Fibroblast of the aortic adventitia (primary cell): ENCODE measurements at regions not wholly inside any gene's neighbourhood (a gene's known extent, or its start where the extent isn't known, plus 50 kb on each side); places are given as distances from the start of the nearest gene placed in this dataset.

ENCODE experiments used
- DNase-seq: peaks from one replicate; pipeline ENCODE4 v3.0.0-alpha.2; 2010; ENCODE audit warnings: low read depth
- H3K4me3 ChIP-seq: 2 replicates; pipeline ENCODE4 v1.5.1; 2011; ENCODE audit warnings: low read depth, mild to moderate bottlenecking, control low read depth, low read length, moderate library complexity
- CTCF ChIP-seq: IDR thresholded peaks from 2 replicates; pipeline ENCODE4 v1.5.1; 2011; ENCODE audit warnings: mild to moderate bottlenecking, low read length, control low read depth, inconsistent platforms; ENCODE audit not compliant: insufficient read depth

DNA sequence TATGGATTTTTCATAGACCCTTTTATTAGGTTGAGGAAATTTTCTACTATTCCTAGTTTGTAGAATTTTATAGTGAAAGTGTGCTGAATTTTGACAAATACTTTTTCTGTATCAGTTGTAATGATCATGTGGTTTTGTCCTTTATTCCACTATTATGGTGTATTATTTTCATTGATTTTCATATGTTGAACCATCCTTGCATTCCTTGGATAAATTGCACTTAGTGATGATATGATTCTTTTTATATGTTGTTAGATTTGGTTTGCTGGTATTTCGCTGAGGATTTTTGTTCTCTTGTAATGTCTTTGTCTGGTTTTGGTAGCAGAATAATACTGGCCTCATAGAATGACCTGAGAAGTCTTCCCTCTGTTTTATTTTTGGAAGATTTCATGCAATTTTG, 140.6 kb upstream of the CDK6 start:
- H3K4me3 ChIP-seq = no peak overlapping the region
- no peak for TF ChIP-seq CTCF
- DNase-seq = no peak

DNA sequence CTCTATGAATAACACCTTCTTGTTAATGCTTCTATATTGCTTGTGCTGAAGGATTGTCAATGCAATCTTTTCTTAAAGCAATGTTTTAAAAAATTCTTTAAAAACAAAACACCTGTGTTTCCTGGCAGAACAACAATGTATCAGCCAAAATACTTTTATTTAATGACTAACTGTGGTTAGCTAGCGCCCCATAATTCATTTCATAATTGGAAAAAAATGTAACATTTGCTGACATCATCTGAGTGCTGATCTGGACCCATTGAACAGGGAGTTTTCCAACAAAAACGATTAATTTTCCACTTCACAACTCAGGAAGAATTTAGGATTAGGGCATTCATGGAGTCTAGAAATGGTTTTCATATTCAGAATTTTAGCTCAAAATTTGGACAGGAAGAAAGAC, 137.6 kb upstream of the CDK6 start:
- TF ChIP-seq CTCF = no peak
- peak; percentile 33 for DNase-seq
- H3K4me3 ChIP-seq = no peak overlapping the region

- TF ChIP-seq CTCF = no peak
- no peak for DNase-seq
- no peak overlapping the region for H3K4me3 ChIP-seq
Measured at GRCh38 chr7:92973293-92973731, 136.9 kb upstream of the CDK6 start.

DNA sequence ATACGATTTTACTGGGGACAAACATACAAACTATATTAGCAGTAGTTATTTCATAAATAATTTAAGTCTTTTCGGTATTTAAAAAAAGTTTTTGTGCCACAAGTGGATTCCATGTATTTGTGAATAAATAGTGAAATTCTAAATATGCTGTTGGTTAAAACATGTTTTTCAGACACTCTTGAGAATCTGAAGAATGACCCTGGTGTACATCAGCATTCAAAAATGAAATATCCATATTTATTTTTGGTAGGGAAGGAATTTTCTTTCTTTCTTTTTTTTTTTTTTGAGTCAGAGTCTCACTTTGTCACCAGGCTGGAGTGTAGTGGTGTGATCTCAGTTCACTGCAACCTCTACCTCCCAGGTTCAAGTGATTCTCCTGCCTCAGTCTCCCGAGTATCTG, 136.1 kb upstream of the CDK6 start:
- DNase-seq = no peak
- no peak for TF ChIP-seq CTCF
- H3K4me3 ChIP-seq = no peak overlapping the region

GRCh38 chr7:92969061-92969460, 132.7 kb upstream of the CDK6 start:
- DNase-seq = no peak
- no peak overlapping the region for H3K4me3 ChIP-seq
- no peak for TF ChIP-seq CTCF

DNA sequence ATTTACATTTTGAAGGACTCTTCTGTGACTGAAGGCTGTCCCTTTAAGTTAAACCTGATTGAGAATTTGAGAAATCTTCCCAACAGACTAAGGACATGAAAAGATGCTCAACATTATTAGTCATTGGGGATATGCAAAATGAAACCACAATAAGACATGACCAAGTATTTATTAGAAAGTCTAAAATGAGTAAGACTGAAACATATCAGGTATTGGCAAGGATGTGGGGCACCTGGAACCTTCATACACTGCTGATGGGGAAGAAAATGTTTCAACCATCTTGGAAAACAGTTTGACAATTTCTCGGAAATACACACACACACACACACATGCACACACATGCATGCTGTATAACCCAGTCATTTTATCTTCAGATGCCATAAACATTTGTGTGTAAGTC, 132.1 kb upstream of the CDK6 start:
- no peak for TF ChIP-seq CTCF
- no peak overlapping the region for H3K4me3 ChIP-seq

GRCh38 chr7:92967238-92967637, 130.9 kb upstream of the CDK6 start:
- no peak for TF ChIP-seq CTCF
- DNase-seq = no peak
- no peak overlapping the region for H3K4me3 ChIP-seq

More for the DNA sequence above, 132.1 kb upstream of the CDK6 start:
- DNase-seq = no peak
